B cell (primary cell): ENCODE measurements at regions not wholly inside any gene's neighbourhood (a gene's known extent, or its start where the extent isn't known, plus 50 kb on each side); places are given as distances from the start of the nearest gene placed in this dataset.
"Not testable (repeated sequence)": the region's sequence is repeated elsewhere in the genome, so short reads cannot be mapped to it uniquely, and the experiment has no call there.

Experiments used
- ATAC-seq: fragments of 200-7000 bp; cut with Tn5 transposase; one replicate; pipeline ENCODE4 v1.10.0; 2021; ENCODE audit warnings: low read depth, mild to moderate bottlenecking, moderate number of reproducible peaks, moderate library complexity
- CTCF ChIA-PET: fragments of 350-600 bp; sonication (Branson Sonifier 250); formaldehyde crosslinking; loops from one replicate; lab custom pipeline; 2021; ENCODE audit warnings: antibody characterized with exemption, inconsistent platforms; lab: Charles Lee
- POLR2A ChIA-PET: fragments of 350-600 bp; sonication (Branson Sonifier 250); formaldehyde crosslinking; loops from one replicate; lab custom pipeline; 2021; ENCODE audit warnings: antibody characterized with exemption; lab: Charles Lee
- DNase-seq: peaks from one replicate; pipeline ENCODE4 v3.0.0; 2013
- H2AFZ ChIP-seq: 2 replicates; pipeline ENCODE4 v1.6.1; 2012; ENCODE audit warnings: mild to moderate bottlenecking, low read depth, low read length; ENCODE audit not compliant: insufficient read depth, poor library complexity, severe bottlenecking
- H3K27ac ChIP-seq, 2 donors: 1 replicate in 1 of 2; 2 replicates in 1 of 2; pipeline ENCODE4 v1.5.1; 2012 to 2013; ENCODE audit warnings: low read length in 2 of 2, mild to moderate bottlenecking in 2 of 2, moderate library complexity in 1 of 2
- H3K27me3 ChIP-seq, 4 experiments: fragments of 200-600 bp in 1 of 4; sonication (generic) in 1 of 4; replicated peaks in 1 of 4; 1 replicate in 2 of 4; 2 replicates in 2 of 4; pipeline versions ENCODE4 v1.6.1 to v1.7.0; 2013 to 2016; ENCODE audit warnings: low read length in 3 of 4, mild to moderate bottlenecking in 2 of 4, mixed read lengths in 1 of 4, moderate library complexity in 1 of 4; ENCODE audit not compliant: insufficient read depth in 4 of 4, control insufficient read depth in 3 of 4; ENCODE audit errors: control extremely low read depth in 1 of 4
- H3K36me3 ChIP-seq, 2 experiments: replicated peaks in 1 of 2; 1 replicate in 1 of 2; 2 replicates in 1 of 2; pipeline versions ENCODE4 v1.6.1 to v1.7.1; 2013; ENCODE audit warnings: low read length in 1 of 2; ENCODE audit not compliant: insufficient read depth in 2 of 2, control insufficient read depth in 1 of 2; ENCODE audit errors: control extremely low read depth in 1 of 2, extremely low read depth in 1 of 2
- H3K4me1 ChIP-seq, 2 donors: fragments of 200-600 bp in 1 of 2; sonication (generic) in 1 of 2; 1 replicate in 1 of 2; 2 replicates in 1 of 2; pipeline versions ENCODE4 v1.5.1 to v1.6.1; 2013 to 2017; ENCODE audit warnings: low read length in 2 of 2; ENCODE audit not compliant: control insufficient read depth in 2 of 2, insufficient read depth in 2 of 2
- H3K4me2 ChIP-seq: replicated peaks from 2 replicates; pipeline ENCODE3; 2012; ENCODE audit warnings: mild to moderate bottlenecking, low read depth, low read length; ENCODE audit not compliant: poor library complexity, severe bottlenecking
- H3K4me3 ChIP-seq, 5 experiments: fragments of 200-600 bp in 1 of 5; sonication (generic) in 1 of 5; 1 replicate in 3 of 5; 2 replicates in 2 of 5; pipeline versions ENCODE4 v1.5.1 to v1.7.0; 2011 to 2016; ENCODE audit warnings: low read length in 4 of 5, mild to moderate bottlenecking in 4 of 5, low read depth in 2 of 5, control low read depth in 1 of 5, moderate library complexity in 1 of 5; ENCODE audit not compliant: insufficient read depth in 1 of 5; ENCODE audit errors: control extremely low read depth in 1 of 5, extremely low read depth in 1 of 5
- H3K79me2 ChIP-seq: fragments of 200-600 bp; sonication (generic); one replicate; pipeline ENCODE4 v1.6.0; 2016; ENCODE audit warnings: low read length; ENCODE audit not compliant: control insufficient read depth, insufficient read depth
- H3K9ac ChIP-seq: fragments of 200-600 bp; sonication (generic); 2 replicates; pipeline ENCODE4 v1.6.1; 2017; ENCODE audit warnings: mild to moderate bottlenecking, low read length, moderate library complexity
- H3K9me3 ChIP-seq, 3 donors: one replicate each; pipeline versions ENCODE4 v1.6.1 to v1.7.1; 2013; ENCODE audit warnings: low read length in 2 of 3; ENCODE audit not compliant: control insufficient read depth in 2 of 3, insufficient read depth in 1 of 3; ENCODE audit errors: control extremely low read depth in 1 of 3
- H4K20me1 ChIP-seq: 2 replicates; pipeline ENCODE4 v1.6.0; 2012; ENCODE audit warnings: mild to moderate bottlenecking, low read length; ENCODE audit not compliant: insufficient read depth, control insufficient read depth, poor library complexity, severe bottlenecking
- H3K27ac Mint-ChIP-seq: one replicate; pipeline ENCODE4 v1.8.0; 2021; ENCODE audit warnings: mixed read lengths
- H3K27me3 Mint-ChIP-seq: one replicate; pipeline ENCODE4 v1.8.0; 2021; ENCODE audit warnings: mixed read lengths
- H3K4me1 Mint-ChIP-seq: one replicate; pipeline ENCODE4 v1.8.0; 2021; ENCODE audit warnings: mixed read lengths
- H3K4me3 Mint-ChIP-seq: one replicate; pipeline ENCODE4 v1.8.0; 2021; ENCODE audit warnings: mixed read lengths
- H3K9me3 Mint-ChIP-seq: one replicate; pipeline ENCODE4 v1.8.0; 2022; ENCODE audit warnings: mixed read lengths; ENCODE audit not compliant: insufficient read depth
- CTCF ChIP-seq: fragments of 200-600 bp; IDR thresholded peaks from one replicate; pipeline ENCODE4 v1.8.0; 2022; ENCODE audit warnings: antibody characterized with exemption, mild to moderate bottlenecking
- EZH2 ChIP-seq: IDR thresholded peaks from 2 replicates; pipeline ENCODE4 v1.6.1; 2012; ENCODE audit warnings: borderline replicate concordance, low read depth, mild to moderate bottlenecking, moderate library complexity, low read length; ENCODE audit not compliant: insufficient read depth, poor library complexity, severe bottlenecking
- WGBS: methylation state at CpG from one replicate; pipeline ENCODE4 v1.1.5; 2013; ENCODE audit warnings: missing lambda C conversion rate; ENCODE audit not compliant: insufficient coverage; 5-methylcytosine and 5-hydroxymethylcytosine counted together
- intact Hi-C: fragments of 100-400 bp; cut with micrococcal nuclease; formaldehyde crosslinking; loops from one replicate; pipeline ENCODE4 v1.10.0; 2022

DNA sequence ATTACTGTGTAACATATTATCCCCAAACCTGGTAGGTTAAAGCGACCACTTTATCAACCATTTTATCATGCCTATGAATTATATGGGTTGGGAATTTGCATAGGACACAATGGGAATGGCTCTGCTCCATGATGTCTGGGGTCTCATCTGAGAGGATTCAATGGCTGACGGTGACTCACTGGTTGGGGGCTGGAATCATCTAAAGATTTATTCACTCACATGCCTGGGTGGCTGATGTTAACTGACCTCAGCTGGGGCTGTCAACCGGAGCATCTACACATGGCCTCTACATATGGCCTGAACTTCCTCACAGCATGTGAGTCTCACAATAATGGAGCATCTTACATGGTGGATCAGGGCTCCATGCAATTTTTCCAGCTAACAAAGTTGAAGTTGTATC, 313.1 kb upstream of the PPP2R3A start:
- POLR2A ChIA-PET, result no interaction called here
- H3K27ac ChIP-seq, result no peak overlapping the region

GRCh38 chr3:135655328-135655727, 310.2 kb upstream of the PPP2R3A start:
- intact Hi-C loops, result no loop called here
- Histone ChIP-seq H3K27ac (no peak overlapping the region), H3K27me3 (no peaks in the 10 kb centered on the region), H3K4me3 (no peak overlapping the region), H3K36me3 (no peaks in the 10 kb centered on the region), H2AFZ (no peak overlapping the region), H3K79me2 (no peaks in the 10 kb centered on the region), H3K4me1 (no peaks in the 10 kb centered on the region), H3K4me2 (no peak overlapping the region), H3K9me3 (no peaks in the 10 kb centered on the region), H3K9ac (no peak overlapping the region), H4K20me1 (no peaks in the 10 kb centered on the region)
- Mint-ChIP-seq H3K4me3 (no peak overlapping the region), H3K9me3 (peaks cover 6% of the 10 kb centered on the region), H3K27ac (no peak overlapping the region), H3K27me3 (peaks cover 4% of the 10 kb centered on the region), H3K4me1 (no peaks in the 10 kb centered on the region)
- no peak for ATAC-seq
- TF ChIP-seq CTCF, result no peak
- no peak for TF ChIP-seq EZH2
- ChIA-PET CTCF (no interaction called here), POLR2A (no interaction called here)
- WGBS, result 100% methylated on average over 1 of the region's 1 CpG
- no peak for DNase-seq

More for the DNA sequence above, 313.1 kb upstream of the PPP2R3A start:
- no peaks in the 10 kb centered on the region for H3K36me3 ChIP-seq
- CTCF ChIA-PET, result no interaction called here
- H4K20me1 ChIP-seq, result no peaks in the 10 kb centered on the region
- WGBS, result 70% methylated on average over 2 of the region's 3 CpGs
- Mint-ChIP-seq H3K9me3 (no peaks in the 10 kb centered on the region), H3K27me3 (peaks cover 4% of the 10 kb centered on the region), H3K4me3 (no peak overlapping the region), H3K27ac (no peak overlapping the region), H3K4me1 (no peaks in the 10 kb centered on the region)
- no peak overlapping the region for H3K4me2 ChIP-seq
- intact Hi-C loops, result no loop called here
- no peak overlapping the region for H2AFZ ChIP-seq
- TF ChIP-seq CTCF (no peak), EZH2 (no peak)
- ATAC-seq (no peak), DNase-seq (no peak)
- no peaks in the 10 kb centered on the region for H3K27me3 ChIP-seq
- no peak overlapping the region for H3K4me3 ChIP-seq
- H3K9ac ChIP-seq, result no peak overlapping the region
- no peaks in the 10 kb centered on the region for H3K4me1 ChIP-seq
- no peaks in the 10 kb centered on the region for H3K79me2 ChIP-seq
- H3K9me3 ChIP-seq, result peaks cover 0 to 14% (median 0%) of the 10 kb centered on the region in 3 donors

GRCh38 chr3:135658451-135658850, 307.1 kb upstream of the PPP2R3A start:
- POLR2A ChIA-PET, H2AFZ ChIP-seq, intact Hi-C loops, H3K36me3 ChIP-seq, H3K27ac Mint-ChIP-seq, H3K9me3 Mint-ChIP-seq, H4K20me1 ChIP-seq, ATAC-seq, H3K79me2 ChIP-seq, H3K27me3 ChIP-seq, H3K4me2 ChIP-seq, H3K27ac ChIP-seq, H3K4me3 ChIP-seq, H3K4me1 ChIP-seq, DNase-seq, CTCF ChIA-PET, H3K4me3 Mint-ChIP-seq, H3K4me1 Mint-ChIP-seq, H3K9me3 ChIP-seq, H3K9ac ChIP-seq, H3K27me3 Mint-ChIP-seq: not testable (repeated sequence)
- 70% methylated on average over 5 of the region's 14 CpGs for WGBS
